ENCODE measurements at regions not wholly inside any gene's neighbourhood (a gene's known extent, or its start where the extent isn't known, plus 50 kb on each side); places are given as distances from the start of the nearest gene placed in this dataset.

DNA sequence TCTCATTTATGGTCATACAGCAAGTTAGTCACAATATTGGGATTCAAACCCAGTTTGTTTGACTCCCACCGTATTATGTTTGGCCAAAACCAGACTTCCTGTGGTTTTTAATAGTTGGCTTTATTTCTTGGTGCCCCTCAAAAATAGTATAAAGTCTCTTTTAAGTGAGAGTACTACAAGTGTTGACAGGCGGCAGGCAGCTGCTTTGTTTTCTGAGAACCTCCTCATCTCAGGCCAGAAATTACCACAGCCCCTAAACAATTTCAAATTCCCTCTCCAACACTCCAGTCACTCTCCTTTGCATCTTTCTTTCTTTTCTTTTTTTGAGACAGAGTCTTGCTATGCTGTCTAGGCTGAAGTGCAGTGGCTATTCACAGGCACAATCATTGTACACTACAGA lies 121.5 kb downstream of the POLR2M start:
- Histone ChIP-seq H2BK5ac (ENCODE audit: low read depth, low read length) (no peak overlapping the region), H3K23me2 (ENCODE audit: low read depth, low read length) (no peaks in the 10 kb centered on the region), H3K4me3 (ENCODE audit: extremely low read depth in 1 of 4, insufficient read depth in 2 of 4, low read depth in 3 of 4, low read length in 4 of 4) (no peak overlapping the region), H2BK120ac (replicated peaks; ENCODE audit: low read depth, low read length) (no peak overlapping the region), H3K14ac (ENCODE audit: insufficient read length) (no peak overlapping the region), H4K91ac (replicated peaks; ENCODE audit: insufficient read length, low read length) (no peak overlapping the region), H3K79me1 (ENCODE audit: low read depth, low read length) (no peaks in the 10 kb centered on the region), H3K56ac (replicated peaks; ENCODE audit: insufficient read length, low read depth, low read length) (no peak overlapping the region), H2AFZ (ENCODE audit: low read length) (no peak overlapping the region), H3K4ac (replicated peaks; ENCODE audit: insufficient read length, low read depth, low read length) (no peak overlapping the region), H2BK20ac (ENCODE audit: low read length) (no peak overlapping the region), H3K18ac (ENCODE audit: extremely low read depth, low read length) (no peak overlapping the region), H3K36me3 (ENCODE audit: control insufficient read depth in 2 of 4, insufficient read depth in 4 of 4, low read length in 3 of 4) (no peaks in the 10 kb centered on the region), H4K5ac (ENCODE audit: insufficient read length, low read depth, low read length) (no peak overlapping the region), H2BK12ac (ENCODE audit: low read depth, low read length) (no peak overlapping the region), H3K9ac (replicated peaks in 1 of 4; ENCODE audit: extremely low read depth in 1 of 4, low read depth in 3 of 4, low read length in 3 of 4) (no peak overlapping the region), H3K27ac (ENCODE audit: low read depth, low read length) (no peak overlapping the region), H2BK15ac (ENCODE audit: low read length) (no peak overlapping the region), H3K27me3 (replicated peaks in 1 of 4; ENCODE audit: control insufficient read depth in 3 of 4, extremely low read depth in 1 of 4, insufficient read depth in 3 of 4, low read length in 3 of 4) (no peaks in the 10 kb centered on the region), H3K79me2 (ENCODE audit: control insufficient read depth in 1 of 2, insufficient read depth in 2 of 2, low read length in 2 of 2) (no peaks in the 10 kb centered on the region), H3K4me2 (ENCODE audit: insufficient read depth in 1 of 2, low read depth in 2 of 2, low read length in 2 of 2) (no peak overlapping the region), H4K20me1 (replicated peaks in 1 of 2; ENCODE audit: control insufficient read depth in 1 of 2, insufficient read depth in 2 of 2, low read length in 2 of 2) (no peaks in the 10 kb centered on the region), H3K9me3 (ENCODE audit: insufficient read depth in 2 of 2, low read depth in 1 of 2, low read length in 1 of 2) (no peaks in the 10 kb centered on the region), H4K8ac (ENCODE audit: extremely low read depth, insufficient read depth, low read length) (no peak overlapping the region), H3K23ac (ENCODE audit: insufficient read length) (no peak overlapping the region), H2AK5ac (ENCODE audit: low read depth, low read length) (no peak overlapping the region), H3K4me1 (replicated peaks in 1 of 4; ENCODE audit: control insufficient read depth in 3 of 4, insufficient read depth in 4 of 4, low read length in 3 of 4) (no peaks in the 10 kb centered on the region)
- DNase-seq (ENCODE audit: low read depth in 1 of 2, low spot score in 2 of 2) (no peak), FAIRE-seq (no peak)
- 97% methylated on average over 2 of the region's 2 CpGs; no CpG with 5 or more reads in 1 of the 2 experiments for WGBS, 2 experiments (ENCODE audit: extremely low coverage in 1 of 2, insufficient coverage in 1 of 2, insufficient read length in 1 of 2, insufficient replicate concordance in 2 of 2, low coverage in 1 of 2, low lambda C conversion rate in 2 of 2, missing lambda C conversion rate in 1 of 2)
- POLR2A ChIA-PET (ENCODE audit: partially characterized antibody) = no interaction called here
- CTCF ChIA-PET (ENCODE audit: partially characterized antibody) = interaction anchor here (0.5 kb wide), 1 partner anchor 509 kb away, joined by 4 read pairs; no protein-coding TSS in a partner anchor
- TF ChIP-seq RXRA (IDR thresholded peaks at IDR 0.05; ENCODE audit: insufficient read depth, low read depth, low read length) (no peak), RAD21 (IDR thresholded peaks at IDR 0.05 in 1 of 2, conservative IDR thresholded peaks at IDR 0.05 in 1 of 2; ENCODE audit: low read depth in 2 of 2, low read length in 2 of 2) (no peak), HDAC2 (IDR thresholded peaks at IDR 0.05; ENCODE audit: borderline replicate concordance in 1 of 2, low read depth in 2 of 2, low read length in 2 of 2) (no peak), FOSL1 (IDR thresholded peaks at IDR 0.05; ENCODE audit: insufficient read depth, low read depth, low read length) (no peak), BACH1 (IDR thresholded peaks at IDR 0.05; ENCODE audit: low read length) (no peak), TBP (IDR thresholded peaks at IDR 0.05; ENCODE audit: low read depth, low read length) (no peak)
- TF ChIP-seq, protein P1, sequence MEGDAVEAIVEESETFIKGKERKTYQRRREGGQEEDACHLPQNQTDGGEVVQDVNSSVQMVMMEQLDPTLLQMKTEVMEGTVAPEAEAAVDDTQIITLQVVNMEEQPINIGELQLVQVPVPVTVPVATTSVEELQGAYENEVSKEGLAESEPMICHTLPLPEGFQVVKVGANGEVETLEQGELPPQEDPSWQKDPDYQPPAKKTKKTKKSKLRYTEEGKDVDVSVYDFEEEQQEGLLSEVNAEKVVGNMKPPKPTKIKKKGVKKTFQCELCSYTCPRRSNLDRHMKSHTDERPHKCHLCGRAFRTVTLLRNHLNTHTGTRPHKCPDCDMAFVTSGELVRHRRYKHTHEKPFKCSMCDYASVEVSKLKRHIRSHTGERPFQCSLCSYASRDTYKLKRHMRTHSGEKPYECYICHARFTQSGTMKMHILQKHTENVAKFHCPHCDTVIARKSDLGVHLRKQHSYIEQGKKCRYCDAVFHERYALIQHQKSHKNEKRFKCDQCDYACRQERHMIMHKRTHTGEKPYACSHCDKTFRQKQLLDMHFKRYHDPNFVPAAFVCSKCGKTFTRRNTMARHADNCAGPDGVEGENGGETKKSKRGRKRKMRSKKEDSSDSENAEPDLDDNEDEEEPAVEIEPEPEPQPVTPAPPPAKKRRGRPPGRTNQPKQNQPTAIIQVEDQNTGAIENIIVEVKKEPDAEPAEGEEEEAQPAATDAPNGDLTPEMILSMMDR (IDR thresholded peaks at IDR 0.05; ENCODE audit: control extremely low read depth in 1 of 3, insufficient read depth in 1 of 3, low read depth in 1 of 3, low read length in 3 of 3) = no peak

Data from H1 (cell line).